ENCODE measurements at regions not wholly inside any gene's neighbourhood (a gene's known extent, or its start where the extent isn't known, plus 50 kb on each side); places are given as distances from the start of the nearest gene placed in this dataset.

DNA sequence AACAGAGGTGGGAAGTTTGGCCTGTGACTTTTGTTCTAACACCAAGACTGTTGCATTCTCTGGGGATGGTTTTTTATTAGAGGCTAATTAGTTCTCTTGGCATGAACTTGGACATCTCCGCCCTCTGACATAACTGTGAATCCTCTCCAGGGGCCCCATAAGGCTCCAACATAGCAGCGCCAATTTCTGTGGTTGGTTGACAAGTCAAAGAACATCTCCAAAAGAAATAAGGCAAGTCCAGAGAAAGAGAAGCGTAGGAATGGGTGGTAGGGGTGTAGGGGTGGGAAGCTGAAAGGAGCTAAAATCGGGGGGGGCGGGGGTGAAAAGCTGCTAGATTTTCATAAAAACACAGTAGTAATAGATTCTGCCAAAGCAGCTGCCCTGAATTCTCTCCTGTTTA, 81.0 kb upstream of the DAB2 start:
- no peak for DNase-seq (ENCODE audit: low spot score)

DNA sequence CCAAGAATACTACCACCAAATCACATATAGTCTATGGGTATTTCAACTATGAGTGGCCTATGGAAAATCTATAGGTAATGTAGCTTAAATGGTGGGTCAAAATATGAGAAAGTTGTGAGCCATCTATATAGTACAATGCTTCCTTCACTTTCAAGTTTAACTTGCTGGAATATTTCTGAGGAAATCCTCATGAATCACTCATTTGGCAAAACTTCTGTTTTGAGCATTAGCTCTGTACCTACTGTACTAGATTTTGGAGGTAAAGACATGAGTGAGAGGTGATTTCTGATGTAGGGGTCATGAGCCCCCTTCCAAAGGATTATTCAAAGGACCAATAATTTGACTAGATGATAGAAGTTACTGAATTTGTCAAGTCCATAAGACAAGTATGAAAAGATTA, 80.6 kb upstream of the DAB2 start:
- DNase-seq (ENCODE audit: low spot score) = no peak

DNA sequence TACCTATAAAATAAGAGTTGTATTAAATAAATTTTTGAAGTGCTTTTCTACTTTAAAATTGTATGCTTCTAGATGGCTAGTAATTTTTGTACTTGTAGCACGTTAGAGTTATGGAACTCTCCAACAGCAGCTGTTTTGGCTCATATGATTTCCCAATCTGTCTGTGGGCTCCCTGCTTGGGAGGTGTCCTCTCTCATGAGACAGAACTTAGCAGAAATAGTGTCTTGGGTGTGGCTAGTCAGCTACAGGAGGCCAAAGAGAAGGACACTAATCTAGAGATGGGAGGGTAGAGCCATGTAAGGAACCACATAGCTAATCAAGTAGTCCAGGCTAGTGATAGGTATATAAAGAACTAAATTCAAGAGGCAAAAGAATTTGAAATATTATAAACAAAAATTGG, 78.4 kb upstream of the DAB2 start:
- DNase-seq (ENCODE audit: low spot score) = no peak

DNA sequence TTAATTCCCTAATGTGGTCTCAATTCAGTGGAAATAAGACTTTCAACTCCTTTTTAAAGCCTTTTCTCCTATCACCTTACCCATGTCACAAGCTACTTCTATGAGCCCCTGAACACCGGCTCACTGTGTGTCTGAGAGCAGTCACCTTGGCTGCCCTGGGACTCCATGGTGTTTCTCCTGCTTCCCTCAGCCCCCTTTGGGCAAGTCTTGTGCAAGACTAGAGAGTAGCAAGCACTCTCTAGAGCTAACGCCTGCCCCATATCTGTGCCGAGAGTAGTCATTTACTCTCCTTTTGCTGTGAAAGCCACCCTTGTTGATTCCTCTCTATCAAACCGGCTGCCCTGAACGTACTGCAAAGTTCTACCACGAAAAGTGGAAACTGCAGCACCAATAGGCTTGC, 77.9 kb upstream of the DAB2 start:
- DNase-seq (ENCODE audit: low spot score) = no peak

DNA sequence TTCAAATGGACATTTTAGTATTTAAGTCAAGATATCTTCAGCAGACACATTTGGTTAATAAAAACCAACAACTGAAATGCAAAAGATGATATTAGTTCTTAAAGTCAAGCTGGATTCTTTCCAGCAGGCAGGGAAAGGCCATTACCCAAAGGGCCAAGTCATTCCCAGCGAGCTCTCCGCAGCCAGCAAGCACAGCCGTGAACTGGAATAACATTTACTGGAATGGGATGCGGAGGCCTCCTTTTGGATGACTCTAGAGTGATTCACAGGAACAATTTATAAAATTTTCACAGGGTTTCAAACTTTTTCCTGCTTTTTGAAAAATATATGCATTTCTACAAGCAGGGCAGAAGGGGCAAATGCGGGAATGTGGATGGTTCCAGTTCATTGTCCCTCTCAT, 76.6 kb upstream of the DAB2 start:
- DNase-seq (ENCODE audit: low spot score) = peak; percentile 57

DNA sequence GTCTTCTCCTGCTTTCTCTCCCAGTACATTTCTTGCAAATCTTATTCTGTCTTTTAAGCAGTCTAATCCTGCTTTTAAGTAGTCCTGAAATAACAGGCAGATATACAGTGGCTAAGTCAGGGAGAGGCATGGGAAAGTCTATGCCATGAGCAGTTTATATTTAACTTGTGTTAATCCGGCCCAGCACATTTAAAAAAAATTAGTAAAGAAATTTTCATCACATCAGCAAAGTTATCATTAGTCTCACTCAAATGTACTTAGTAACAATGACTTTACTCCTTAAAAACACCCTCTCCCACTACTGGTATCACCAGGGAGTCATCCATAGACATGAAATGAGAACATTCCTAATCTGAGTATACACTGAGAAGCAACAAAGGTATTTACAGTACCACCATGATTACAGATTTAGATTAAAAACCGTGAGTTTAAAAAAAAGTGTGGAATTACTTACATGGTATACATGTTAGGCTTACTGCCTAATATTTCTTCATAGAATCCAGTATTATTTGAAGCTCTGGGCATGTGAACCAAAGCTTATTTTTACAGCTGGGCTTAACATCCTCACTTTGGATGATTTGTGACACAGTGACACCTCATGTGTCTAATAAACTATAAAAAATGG, 75.9 kb upstream of the DAB2 start:
- no peak for DNase-seq (ENCODE audit: low spot score)

DNA sequence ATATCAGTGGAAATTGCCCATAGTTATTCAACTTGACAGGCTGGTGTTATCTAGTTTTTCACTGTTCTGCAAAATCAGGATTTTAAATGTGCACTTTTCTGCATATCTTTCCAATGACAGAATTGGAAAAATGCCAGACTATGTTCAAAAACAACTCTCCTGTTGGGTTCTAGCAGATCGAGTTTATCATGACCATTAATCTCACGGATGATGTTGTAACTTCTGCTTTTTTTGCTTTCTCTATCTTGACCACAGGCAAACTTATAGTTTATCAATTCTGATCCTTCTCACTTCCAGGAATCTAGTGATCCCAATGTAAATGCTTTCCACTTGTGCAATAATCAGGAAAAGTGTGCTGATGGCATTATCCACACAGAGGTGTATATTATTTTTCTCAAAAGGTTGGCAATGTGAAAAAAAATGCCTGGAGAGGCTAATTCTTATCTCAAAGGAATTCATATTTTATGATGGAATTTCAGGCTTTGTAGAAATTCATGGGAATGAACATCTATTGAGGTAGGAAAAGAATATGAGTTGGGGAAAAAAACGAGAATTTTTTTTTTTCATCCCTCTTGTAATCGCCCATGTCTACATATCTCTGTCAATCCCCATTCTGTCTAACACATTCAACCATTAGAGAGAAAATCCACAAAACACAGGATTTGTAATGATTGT, 73.6 kb upstream of the DAB2 start:
- DNase-seq (ENCODE audit: low spot score) = peak; percentile 22

DNA sequence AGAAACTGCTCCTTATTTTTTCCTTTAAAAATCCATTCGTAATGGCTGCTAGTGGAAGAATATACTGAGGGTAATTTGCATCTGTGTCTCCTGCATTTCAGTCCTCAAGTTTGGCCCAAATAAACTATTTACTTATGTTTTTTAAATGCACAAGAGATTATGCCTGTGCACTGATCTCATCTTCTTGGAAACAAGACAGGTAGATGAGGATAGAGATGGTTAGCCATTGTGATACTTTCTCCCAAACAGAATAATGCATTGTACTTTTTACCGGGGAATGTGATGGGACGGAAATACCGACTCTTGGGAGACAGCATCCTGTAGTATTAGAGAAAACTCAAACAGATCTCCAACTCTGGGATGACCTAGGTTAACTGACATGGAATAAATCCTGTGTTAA, 72.5 kb upstream of the DAB2 start:
- DNase-seq (ENCODE audit: low spot score) = no peak

DNA sequence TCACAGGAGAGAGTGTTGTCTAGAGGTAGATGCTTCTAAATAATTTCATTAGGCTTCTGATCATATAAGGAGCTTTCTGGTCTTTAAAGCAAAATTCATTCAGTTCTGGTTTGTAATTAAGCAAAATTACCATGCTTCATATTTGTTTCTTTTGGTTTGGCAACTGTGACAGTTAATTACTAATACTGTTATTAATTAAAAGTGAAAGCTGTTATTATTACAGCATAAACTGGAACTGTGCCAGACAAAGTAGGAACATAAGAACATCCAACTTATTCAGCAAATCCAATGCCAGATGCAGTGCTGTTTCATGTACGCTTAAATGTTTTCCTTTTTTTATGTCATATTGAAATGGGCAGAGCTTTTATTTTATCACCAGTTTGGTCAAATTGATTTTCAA, 70.4 kb upstream of the DAB2 start:
- no peak for DNase-seq (ENCODE audit: low spot score)

DNA sequence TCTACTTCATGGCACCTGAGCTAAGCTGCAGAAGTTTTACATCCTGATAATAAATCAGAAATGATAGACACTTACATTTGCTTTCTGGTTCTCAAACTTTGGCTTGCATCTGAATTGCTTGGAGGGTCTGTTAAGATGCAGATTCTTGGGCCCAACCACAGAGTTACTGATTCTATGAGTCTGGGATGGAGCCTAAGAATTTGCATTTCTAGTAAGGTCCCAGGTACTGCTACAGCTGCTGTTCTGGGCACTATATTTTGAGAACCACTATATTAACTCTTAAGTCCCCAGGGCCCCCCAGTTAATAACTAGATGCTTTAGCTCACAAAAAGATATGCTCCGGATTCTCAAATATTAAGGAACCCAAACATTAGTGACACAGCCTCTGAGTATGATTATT, 69.8 kb upstream of the DAB2 start:
- DNase-seq (ENCODE audit: low spot score) = no peak

DNA sequence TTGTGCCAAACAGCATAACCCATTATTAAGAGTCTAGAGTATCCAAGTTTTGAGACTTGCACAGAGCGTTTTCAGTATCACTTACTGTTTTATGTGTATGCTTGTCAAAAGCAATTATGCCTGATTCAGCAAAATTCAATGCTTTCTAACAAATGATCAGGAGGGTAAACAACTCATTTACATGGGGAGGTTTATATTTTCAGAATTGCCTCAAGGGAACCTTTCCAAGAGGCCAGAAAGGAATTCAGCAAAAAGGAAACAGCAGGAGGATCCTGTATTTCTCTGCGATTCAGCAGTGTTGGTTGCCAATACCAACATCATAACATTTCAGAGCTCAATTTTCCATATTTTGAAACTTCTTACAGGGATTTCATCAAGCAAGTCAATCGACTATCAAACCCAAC, 69.3 kb upstream of the DAB2 start:
- DNase-seq (ENCODE audit: low spot score) = peak; percentile 38

DNA sequence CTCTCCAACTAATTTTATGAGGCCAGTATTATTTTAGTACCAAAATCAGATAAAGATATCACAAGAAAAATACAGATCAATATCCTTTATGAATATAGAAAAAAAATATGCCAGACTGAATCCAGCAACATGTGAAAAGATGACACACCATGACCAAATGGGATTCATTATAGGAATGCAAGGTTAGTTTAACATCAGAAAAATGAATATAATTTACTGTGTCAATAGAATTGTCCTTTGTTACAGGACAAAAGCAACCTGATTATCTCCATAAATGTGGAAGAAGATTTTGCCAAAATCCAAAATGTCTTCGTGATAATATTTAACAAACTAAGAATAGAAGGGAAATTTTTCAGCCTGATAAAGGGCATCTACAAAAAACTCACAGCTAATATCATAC, 66.4 kb upstream of the DAB2 start:
- DNase-seq (ENCODE audit: low spot score) = no peak

DNA sequence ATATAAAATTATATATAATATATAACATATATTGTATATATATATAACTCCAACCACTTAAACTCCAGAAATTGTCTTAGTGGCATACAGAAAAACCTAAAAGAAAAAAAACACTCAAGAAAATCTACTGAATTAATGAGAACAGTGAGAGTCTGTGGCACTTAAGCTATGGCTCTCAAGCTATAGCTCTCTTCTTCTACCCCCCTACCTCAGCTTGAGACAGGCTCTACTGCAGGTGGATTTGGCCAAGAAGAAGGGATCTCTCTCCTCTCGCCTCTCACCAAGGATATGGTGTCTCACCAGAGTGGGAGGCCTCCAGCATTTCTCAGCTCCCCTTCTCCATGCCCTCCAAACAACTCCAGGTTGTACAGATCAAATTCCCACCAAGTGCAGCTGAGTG, 64.5 kb upstream of the DAB2 start:
- no peak for DNase-seq (ENCODE audit: low spot score)

DNA sequence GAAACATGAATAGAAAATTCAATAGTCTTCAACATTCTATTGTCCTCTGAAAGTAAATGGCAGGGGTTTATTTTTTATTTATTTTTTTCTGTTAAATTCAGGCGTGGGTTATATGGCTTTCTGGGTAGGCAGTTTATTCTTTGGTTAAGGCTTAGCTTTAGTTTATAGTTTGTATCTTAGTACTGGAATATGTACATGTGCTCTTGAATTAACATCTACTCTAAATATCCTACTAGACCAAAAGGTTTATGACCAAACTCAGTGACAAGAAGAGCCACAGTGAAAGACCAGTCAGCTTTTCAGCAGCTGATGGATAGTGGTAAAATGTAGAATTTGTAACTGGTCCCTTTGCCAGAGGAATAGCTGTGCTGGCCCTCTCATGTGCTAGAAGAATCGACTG, 62.0 kb upstream of the DAB2 start:
- no peak for DNase-seq (ENCODE audit: low spot score)

DNA sequence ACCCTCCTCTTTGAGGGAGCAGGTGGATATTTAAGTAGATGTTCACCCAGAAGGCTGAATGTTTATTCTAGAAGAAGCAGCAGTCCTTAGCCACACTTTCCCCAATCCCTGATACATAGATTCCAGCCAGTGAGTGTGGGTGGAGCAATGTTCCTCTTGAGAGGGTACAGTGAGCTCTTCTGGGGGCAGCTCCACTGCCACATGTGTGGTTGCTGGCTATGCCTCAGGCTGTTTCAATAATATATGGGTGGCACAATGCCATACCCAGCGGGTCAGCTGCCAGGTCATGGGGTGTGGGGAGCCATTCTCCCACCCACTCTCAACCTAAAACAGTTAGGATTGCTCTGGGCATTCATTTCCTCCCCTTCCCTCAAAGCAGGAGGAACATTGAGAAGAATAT, 61.6 kb upstream of the DAB2 start:
- no peak for DNase-seq (ENCODE audit: low spot score)

DNA sequence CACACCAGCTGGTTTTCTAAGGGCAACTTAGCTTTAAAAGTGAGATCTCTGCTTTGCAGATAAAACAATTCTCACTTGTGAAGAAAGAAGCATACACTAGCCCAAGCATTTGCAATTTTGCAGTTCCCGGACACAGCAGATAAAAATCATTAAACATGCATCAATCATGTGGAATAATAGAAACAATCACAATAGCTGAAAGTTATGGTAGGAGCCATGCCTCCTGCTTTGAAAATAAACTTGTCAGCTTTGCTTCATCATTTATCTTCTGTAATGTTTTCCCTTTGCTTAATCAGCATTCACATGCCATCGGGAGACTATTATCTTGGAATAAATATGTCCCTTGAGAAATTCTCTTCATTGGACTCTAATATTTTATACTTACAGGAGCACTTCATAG, 60.3 kb upstream of the DAB2 start:
- no peak for DNase-seq (ENCODE audit: low spot score)

DNA sequence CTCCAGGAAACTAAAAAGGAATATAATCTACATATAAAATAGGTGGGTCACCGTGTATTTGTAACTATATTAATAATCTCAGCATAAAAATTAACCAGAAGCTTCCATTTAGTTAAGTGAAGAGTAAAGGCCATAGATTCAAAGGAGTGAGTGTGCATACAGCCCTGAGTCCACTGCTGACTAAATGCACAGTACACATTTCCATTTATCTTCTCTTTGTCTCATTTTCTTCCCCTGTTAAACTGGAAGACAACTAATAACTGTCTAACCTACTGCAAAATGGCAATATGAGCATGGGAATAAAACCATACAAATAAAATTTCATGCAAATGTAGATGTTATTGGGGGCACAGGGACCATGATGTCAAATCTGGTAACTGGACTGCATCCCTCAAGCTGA, 59.9 kb upstream of the DAB2 start:
- DNase-seq (ENCODE audit: low spot score) = no peak

DNA sequence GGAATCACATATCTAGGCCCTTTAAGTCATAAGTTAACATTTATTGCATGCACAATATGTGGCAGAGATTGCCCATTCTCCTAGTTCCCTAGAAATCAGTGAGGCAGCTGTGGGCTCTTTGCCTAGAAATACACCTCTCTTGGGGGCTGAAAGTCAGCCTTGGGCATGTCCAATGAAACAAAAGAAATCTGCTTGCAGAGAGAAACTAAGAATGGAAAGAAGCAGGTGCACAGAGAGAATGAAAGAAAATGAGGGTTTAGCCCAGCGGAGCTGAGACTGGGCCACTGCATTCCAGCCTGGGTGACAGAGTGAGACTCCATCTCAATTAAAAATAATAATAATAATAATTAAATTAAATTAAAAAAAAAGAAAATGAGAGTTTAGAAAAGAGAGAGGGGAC, 57.3 kb upstream of the DAB2 start:
- DNase-seq (ENCODE audit: low spot score) = no peak

DNA sequence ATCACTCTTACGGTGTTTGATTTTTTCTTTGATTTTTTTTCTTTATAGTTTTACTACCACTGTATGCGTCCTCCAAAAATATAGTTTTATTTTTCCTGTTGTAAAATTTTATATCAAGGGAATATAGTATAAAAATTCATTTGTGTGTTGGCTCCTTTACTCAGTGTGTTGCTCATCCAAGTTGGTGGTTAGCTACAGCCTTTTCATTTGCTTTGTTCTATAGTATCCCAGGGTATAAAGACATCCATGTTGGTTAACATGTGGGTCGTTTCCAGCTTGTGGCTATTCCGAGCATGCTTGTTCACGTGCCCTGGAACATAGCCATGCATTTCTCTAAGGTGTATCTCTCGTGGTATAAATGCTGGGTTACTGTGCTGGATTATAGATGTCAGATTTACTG, 54.8 kb upstream of the DAB2 start:
- DNase-seq (ENCODE audit: low spot score) = no peak

DNA sequence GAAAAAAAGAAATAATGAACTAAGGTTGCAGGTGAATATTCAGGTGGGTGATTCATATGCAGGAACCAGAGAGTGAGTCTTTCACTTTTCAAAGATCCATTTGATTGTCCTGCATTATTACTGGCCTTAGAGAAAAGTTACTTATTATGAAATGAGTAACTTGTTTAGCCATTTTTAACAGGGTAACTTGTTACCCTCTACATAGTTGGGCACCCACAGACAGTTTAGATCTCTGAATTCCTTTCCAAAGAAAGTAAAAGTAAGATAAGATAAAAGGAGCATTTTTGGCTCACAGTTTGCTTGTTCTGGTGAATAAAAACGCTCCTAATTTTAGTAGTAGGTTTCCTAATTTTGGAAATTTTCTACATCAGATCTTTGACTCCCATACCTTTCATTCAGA, 54.1 kb upstream of the DAB2 start:
- no peak for DNase-seq (ENCODE audit: low spot score)

DNA sequence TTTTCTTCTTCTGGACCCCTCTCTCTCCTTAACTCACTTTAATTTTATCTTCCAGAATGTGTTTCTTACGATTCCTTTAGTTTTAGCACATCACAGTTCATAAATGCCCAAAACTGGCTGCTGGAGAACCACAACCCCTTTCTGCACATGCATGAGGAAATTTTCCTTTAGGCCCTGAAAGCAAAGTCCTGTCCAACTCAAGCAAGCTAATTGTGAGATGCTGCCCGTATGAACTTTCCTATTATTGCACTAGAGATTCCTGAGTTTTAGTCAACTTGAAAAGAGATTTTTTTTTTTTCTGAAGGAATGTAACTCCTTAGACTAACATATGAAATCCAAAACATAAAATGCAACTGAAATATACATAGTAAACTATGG, 52.1 kb upstream of the DAB2 start:
- DNase-seq (ENCODE audit: low spot score) = no peak

DNA sequence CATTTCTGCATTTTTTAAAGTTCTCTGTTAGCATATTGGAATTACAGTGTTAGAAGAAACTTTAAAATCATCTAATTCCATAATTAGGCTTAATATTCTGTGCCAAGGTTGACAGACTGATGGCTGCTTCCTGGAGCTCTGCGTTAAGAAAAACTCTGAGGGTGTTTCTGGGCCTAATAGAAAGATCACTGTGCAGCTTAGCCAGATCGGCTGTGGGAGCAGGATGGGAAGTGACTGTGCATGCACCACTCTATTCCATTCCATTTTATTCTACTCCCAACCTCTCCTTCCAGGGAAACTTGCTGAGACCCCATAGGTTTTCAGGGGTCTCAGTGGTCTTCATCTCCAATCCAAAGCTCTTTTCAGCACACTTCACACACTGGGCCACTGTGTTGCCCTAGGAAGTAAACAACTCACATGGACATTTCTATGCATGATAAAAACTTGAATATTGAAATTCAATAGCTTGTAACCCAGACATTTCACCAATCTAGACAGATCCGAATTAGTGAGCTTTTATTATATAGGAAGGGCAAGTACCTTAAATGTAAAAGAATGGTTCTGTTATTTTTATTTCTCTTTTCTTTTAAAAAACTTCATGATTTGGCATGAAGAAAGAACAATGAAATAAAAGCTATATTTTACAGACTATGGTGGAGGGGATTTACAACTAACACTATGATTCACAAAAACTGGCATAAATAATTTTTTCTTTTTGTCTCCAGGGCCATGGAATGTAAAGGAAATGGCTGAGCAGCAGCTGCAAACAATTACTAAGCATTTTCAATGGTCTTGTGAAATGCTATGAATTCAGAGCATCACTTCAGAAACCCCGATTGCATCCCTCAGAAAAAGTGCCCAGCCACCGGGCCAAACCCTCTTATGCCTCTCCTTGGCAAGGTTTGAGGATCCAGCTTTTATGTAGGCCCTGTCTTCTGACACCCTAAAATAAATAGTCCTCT, 51.4 kb upstream of the DAB2 start:
- peak; percentile 34 for DNase-seq (ENCODE audit: low spot score)

DNA sequence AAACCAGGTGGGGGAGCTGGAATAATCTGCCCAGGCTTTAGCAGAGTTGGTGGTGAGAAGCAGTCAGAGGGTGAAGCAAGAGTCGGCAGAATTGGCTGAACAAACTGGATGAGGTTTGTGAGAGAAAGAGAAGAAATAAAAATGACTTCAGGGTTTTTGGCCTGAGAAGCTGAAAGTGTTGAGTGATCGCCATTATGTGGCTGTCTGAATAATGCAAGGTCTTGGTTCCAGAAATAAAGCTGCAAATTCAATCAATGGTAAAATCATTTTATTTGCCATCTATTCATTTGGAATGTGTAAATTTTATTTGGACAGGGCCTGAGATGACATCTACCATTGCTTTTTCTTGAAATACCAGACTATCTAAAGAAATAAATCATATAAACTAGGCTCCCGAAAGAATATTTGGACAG, 50.4 kb upstream of the DAB2 start:
- no peak for DNase-seq (ENCODE audit: low spot score)
